ENCODE measurements at regions not wholly inside any gene's neighbourhood (a gene's known extent, or its start where the extent isn't known, plus 50 kb on each side); places are given as distances from the start of the nearest gene placed in this dataset.

DNA sequence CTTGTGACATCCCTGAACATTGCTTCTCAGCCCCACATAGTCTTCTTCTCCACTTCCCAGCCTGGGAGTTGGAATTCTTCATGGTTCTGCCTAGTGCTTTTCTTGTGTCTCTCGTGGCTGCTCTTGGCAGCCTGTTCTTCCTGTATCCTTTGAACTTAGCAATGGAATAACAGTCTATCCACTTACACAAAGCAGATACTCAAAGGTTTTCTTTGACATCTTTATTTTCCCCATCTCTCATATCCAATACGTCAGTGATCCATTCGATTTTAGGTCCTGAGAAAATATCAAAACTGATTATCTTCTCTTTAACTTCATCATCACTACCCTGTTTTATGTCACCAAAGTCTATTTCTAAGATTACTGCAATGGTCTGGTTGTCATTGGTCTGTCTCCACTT is 1091.2 kb upstream of the PIK3C3 start:
- DNase-seq, result no peak

DNA sequence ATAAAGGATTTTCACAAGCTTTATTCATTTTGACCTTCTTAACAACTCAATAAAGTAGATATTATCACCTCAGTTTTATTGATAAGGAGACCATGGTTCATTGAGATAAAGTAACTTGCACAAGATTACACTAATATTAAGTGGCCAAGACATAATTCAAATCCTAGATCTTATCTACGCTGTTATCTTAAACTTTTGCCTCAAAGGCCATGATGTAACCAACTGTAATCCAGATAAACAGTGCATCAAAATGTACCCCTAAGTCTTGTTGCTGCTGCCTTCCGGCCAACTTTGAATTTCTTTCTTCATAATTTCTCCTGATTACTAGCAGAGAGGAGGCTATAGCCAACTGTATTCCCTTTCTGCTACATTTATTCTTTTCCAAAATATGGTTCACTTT is 1094.8 kb upstream of the PIK3C3 start:
- DNase-seq, result no peak

DNA sequence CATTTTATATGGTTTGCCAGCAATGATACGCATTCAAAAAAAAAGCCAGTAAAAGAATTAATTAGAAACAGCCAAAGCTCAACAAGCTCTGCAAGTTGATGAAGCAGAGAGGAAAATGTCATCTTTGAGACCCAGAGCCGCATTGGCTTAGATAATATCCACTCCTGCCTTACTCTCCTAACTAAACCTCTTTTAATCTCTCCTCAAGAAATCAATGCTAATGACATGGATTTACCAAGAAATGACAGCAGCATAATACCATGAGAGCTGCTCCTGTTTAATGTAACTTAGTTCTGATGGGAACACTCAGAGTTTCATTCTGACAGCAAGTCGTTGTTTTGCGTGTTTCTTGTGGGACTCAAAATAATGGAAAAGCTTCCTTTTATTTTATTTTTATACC is 1099.4 kb upstream of the PIK3C3 start:
- DNase-seq, result no peak

DNA sequence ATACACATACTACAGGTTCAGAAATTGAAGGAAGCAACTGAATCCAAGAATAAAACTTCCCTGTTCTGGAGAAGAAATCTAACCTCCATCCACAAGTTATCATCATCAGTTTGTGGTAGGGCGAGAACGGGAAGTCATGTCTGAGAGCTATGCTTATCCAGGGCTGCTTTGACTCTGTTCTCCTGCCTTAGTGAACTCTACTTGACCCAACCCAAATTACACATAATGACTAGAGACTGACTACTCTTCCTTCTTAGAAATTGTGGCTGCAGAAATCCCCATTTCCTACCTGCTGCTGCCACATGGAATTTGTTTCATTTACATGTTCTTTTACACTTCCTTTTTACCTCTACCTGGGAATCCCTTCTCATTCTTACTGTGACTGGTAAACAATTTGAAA is 1102.6 kb upstream of the PIK3C3 start:
- no peak for DNase-seq

DNA sequence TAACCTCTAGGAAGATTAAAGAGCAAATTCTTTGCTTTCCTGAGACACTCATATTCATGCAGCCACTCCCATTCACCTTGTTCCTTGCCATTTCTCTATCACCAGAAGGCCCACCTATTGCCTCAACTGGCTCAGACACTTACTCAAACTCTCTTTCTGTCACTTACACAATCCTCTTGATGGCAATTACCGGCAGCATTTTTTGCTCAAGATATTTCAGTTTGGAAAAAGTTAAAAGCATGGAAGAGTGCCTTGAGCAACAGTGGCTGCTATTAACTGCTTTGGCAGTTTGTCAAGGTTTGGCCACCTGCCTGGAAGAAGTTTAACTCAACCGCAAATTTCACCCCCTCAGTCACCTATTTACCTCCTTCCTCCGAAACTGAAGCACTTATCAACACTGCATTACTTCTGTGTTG is 1104.0 kb upstream of the PIK3C3 start:
- DNase-seq, result no peak

DNA sequence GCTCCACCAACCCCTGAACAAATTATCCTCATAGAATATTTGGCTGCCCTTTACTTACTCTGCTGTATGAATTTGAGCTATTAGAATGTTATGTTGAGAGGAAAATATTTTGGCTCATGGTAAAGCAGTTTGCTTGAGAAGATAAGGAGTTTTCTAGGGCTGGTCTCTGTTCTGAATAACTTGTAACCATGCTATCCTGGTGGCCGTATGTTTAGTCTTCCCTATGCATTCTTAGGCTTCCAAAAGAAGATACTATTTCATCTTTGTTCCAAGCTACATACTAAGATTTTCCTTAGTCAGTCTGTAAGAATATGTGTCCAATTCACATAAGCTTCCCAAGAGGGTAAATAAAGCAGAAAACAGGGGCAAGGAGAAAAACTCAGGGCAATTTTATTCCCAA is 1105.1 kb upstream of the PIK3C3 start:
- no peak for DNase-seq

DNA sequence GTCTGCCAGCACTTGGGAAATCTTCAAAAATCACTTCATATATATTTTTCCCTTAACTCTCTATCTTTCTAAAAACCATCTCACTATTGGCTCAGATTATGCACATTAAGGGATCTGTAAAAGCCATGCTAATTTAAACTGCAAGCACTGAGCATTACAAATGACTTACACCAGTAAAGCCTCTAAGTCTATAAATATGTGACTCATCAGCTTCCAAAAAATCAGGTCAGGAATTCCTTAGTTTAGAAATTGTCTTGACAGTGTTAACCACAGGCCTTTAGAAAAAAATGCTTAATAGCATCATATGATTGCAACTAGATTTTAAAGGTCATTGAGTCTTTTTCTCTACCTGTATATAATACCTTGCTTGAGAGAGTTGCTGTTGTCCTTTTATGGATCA is 1113.6 kb upstream of the PIK3C3 start:
- no peak for DNase-seq

DNA sequence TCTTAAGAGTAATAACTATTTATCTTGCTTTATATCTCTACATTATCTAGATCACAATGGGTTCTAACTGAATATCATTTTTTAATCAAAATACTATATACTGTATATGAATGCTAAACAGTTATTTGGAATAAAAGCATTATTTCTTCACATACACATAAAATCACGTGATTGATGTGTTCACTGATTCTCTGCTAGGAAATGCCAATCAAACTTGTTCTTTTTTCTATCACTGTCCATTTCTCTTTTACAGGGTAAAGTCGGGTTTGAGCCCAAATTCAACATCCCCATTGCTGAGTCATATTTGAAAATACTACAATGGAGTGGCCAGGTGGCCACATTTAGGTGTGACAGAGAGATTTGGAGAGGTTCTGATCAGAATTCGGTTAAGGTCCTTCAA is 1114.0 kb upstream of the PIK3C3 start:
- no peak for DNase-seq

DNA sequence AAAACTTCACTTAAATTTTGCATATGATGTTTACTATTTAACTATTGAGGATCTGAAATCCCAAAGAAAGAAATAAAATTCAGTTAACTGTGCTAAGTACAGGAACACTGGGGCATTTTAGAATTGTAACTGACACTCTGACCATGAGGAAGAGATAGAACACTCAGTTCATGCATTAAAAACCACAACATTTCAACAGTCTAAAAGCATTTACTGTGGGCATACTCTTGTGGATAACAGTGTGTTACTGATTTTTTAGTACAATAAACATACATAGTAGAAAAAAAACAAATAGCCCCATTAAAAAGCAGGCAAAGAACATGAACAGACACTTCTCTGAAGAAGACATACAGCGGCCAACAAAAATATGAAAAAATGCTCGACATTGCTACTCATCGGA is 1122.7 kb upstream of the PIK3C3 start:
- no peak for DNase-seq

DNA sequence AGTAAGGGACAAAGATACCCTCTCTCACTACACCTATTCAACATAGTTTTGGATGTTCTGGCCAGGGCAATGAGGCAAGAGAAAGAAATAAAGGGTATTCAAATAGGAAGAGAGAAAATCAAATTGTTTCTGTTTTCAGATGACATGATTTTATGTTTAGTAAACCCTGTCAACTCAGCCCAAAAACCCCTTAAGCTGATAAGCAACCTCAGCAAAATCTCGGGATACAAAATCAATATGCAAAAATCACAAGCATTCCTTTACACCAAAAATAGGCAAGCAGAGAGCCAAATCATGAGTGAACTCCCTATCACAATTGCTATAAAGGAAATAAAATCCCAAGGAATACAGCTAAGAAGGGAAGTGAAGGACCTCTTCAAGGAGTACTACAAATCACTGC is 1130.7 kb upstream of the PIK3C3 start:
- no peak for DNase-seq

DNA sequence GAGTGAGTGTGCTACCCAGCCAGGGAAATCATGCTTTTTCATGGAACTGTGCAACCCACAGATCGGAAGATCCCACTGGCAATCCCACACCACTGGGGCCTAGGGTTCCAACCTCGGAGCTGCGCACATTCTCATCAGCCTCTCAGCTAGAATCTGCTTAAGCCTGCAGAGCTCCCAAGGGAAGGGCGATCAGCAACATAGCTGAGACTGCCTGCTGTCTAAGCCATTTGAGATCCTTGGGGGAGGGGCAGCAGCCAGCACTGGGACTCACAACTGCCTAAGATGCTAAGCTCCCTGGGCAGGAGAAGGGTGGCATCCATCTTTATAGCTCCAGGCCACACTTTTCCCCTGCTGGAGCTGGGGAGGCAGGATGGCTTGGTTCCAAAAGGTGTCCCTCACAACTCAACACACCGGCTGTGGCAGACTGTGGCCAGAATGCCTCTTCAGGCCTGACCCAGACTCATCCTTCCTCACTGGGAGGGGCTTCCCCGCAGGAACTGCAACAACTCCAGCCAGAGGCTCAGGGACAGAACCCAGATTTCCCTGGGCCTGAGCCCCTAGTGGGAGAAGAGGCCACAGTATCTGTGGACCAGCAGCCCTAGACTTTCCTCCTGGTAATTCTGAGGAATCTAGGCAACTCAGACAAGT is 1133.3 kb upstream of the PIK3C3 start:
- no peak for DNase-seq

DNA sequence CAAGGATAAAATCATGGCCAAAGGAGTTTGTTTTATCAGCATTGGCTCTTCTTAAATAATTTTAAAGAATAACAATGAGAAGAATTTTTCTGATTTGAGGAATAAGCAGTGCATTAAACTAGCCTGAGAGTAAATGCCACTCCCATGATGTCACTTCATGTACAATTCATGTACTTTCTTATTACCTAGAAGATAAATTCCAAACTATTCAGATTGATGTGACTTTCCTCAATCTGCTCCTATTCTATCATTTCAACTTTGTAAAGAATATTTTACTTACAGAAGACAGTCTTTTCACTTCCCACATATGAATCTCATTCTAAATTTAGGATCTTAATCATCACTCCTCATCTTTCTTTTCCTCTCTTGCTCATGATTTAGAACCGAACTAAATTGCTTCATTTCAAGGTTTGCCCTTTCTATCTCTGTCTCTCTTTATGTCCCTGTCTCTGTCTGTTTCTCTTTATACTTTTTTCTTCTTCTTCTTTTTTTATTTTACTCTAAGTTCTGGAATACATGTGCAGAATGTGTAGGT is 1142.0 kb upstream of the PIK3C3 start:
- DNase-seq, result no peak

DNA sequence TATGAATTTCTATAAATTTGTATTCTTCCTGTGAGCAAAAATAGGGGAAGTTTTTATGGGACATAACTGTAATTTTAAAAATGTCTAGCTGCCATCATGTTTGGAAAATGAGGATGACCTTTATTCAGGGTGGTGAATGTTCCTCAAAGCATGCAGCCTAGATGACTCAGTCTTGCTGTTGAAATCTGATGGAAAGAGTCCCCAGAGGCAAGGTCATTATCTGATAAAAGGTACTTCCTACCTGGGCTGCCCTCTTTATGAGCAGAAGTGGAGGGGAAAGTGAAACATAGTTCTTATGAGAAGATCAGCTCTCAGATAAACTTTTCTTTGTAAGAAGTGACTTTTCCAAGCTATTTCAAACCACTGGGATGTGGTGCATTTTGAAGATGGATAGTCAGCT is 1144.7 kb upstream of the PIK3C3 start:
- DNase-seq, result no peak

DNA sequence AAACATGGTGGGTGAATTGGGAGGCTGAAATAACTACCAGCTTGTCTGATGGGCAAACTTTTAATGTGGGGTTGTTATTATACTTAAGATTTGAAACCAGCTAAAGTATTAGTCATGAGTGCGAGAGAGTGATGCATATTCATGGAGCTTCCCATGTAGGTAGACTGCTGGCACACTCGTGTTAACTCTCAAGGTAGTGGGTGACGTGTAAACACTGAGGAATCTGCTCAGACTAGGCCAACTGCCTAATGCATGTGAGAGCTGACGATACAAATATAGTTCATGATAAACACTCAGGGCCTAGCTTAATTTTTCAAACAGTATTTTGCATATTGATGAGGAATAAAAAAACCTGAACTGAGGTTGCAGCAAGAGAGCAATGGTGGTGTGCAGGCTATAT is 1165.7 kb upstream of the PIK3C3 start:
- no peak for DNase-seq

DNA sequence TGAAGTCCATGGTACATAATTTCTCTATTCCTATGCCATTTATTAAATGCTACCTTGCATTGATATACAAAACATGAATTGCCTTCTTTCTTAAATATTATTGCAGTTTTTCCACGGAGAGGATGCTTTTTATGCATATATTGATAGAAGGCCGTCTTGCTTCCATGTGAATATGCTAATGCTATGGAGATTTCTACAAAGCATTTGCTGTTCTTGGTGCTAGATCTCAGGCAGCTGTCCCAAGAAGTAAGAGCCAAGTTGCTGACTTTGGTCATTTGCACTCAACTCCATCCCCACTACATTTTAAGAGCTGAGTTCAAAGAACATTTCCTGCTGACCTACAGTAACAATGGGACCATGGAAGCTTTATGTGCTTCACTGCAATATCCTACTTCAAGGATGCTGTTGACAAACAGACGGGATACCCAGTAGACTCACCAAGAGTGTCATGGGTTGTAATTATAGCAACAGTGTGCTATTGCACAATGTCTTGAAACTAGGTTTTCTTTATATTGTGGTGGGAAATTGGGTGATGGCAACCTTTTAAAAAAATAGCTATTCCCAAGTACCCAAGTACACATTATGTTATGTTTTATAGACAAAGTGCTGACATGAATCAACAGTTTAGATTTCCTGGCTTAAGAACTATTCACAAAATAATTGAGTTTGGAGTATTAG is 1172.4 kb upstream of the PIK3C3 start:
- DNase-seq, result no peak

DNA sequence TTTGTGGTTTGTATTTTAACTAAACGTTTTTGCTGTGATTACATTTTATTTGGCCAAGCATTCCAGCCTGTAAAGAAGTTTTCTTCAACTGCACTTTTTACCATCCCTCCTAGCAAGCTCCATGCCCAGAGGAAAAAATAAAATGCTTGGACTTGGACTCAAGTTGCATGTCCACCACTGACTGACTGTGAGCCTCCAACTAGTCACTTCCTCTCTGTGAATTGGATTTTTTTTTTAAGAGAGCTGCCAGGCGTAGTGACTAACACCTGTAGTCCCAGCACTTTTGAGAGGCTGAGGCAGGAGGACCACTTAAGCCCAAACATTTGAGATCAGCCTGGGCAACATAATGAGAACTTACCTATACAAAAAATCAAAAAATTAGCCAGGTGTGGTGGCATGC is 1185.2 kb upstream of the PIK3C3 start:
- no peak for DNase-seq

DNA sequence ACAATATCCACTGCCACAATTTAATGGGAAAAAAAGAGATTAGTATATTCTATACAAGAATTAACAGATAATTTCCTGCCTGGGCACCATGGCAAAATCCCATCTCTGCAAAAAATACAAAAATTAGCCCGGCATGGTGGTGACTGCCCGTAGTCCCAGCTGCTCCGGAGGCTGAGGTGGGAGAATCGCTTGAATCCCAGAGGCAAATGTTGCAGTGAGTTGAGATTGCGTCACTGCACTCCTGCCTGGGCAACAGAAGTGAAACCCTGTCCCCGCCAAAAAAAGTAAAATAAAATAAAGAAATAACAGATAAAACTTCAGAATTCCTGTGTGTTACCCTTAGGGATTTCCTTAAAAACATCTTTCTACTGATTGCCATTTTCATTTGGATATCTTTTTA is 1194.8 kb upstream of the PIK3C3 start:
- no peak for DNase-seq

DNA sequence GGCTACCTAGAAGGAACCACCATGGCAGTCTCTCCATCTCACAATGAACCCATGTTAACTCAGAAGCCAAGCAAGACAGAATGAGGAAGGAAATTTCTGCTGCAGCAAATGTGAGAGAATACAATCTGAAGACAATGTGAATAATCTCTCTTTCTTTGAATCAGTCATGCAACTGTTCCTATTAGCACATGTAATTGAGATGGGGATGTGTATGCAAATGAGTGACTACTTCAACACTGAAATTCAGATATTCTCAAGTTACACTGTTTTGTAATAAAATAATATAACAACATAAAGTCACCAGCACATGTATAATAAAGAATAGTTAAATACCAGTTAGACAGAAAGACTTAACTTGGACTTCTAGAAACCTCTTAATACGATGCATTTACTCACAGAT is 1200.6 kb upstream of the PIK3C3 start:
- no peak for DNase-seq

DNA sequence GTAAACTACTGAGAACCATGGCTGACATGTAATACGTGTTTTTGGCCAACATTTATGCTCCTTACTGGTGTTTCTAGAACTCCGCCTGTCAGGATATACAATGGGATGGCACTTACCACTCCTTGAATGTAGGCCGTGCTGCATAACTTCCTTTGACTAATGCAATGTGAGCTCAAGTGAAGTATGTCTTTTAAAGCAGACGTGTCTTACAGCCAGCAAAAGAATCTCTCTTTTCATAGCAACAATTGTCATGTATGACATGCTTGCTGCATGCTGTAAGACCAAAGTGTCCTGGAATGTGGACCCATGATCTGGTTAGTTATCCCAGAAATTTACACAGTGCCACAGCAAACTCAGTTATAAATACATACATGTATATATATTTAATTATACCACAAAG is 1202.7 kb upstream of the PIK3C3 start:
- DNase-seq, result no peak

DNA sequence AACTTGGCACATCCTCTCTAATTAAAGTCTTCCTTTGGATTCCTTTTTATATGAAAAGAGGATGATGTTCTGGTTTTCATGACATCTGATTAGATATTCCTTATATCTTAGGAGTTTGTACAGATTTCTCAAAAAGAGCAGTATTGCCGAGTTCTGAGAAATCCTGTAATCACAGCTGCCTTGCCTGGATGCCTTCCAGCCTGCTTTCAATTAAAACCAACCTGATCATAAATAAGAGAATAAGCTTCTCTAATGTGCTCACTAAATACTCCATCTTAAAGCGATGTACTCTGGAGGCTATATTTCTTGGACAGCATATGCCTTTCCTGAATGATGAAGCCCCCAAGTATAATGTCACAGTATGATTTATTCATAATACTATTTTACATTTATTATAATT is 1203.8 kb upstream of the PIK3C3 start:
- DNase-seq, result no peak

DNA sequence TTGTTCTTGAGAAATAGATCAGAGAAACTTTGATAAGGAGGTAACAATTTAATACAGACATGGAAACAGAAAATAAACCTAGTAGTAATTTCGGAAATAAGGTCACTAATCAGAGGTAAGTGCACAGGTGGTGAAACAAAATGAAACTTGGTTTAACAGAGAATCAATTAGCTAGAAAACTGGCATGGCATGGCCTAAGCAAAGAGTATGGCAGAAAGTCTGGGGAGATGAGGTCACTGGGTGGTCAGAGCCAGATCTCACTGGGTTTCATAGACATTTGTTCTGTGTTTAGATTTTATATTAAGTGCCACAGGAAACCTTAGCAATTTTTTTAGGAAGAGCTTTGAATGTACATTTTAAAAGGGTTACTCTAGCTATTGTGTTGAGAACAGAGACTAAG is 1216.0 kb upstream of the PIK3C3 start:
- DNase-seq, result no peak

DNA sequence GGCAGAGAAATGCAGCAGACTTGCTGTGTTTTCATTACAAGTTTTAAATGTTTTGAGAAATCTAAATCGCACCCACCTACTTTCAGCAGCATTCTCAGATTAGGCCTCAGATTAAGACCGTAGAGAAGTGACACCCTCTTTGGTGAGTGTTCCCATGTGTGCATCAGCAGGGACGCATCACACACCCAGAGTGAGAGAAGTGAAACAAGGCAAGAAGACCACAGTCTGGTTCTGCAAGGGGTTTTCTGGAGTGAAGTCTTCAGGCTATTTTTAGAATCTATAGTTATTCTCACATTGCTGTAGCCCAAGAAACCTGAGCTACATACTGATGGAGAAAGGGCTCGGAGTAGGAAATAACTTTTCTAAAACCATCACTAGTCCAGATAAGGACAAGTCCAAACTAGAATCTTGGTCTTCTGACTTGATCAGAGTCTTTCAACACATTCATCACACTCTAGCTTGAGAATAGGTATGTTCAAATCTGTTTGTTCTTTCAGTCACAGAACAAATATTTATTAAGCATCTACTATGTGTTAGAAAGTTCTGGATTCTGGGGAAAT is 1216.6 kb upstream of the PIK3C3 start:
- DNase-seq, result no peak

DNA sequence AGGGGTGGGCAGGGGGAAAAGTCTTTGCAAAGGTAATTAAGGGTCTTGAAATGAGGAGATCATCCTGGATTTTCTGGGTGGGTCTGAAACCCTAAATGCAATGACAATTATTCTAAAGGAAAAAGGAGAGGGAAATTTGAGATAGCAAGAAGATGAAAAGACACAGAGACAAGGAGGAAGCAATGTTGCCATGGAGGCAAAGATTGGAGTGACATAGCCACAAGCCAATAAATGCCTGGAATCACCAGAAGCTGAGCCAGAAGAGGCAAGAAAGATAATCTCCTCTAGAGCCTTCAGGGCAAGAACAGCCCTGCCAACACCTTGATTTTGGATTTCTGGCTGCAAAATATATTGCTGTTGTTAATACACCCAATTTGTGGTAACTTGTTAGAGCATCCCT is 1246.3 kb upstream of the PIK3C3 start:
- DNase-seq, result no peak

DNA sequence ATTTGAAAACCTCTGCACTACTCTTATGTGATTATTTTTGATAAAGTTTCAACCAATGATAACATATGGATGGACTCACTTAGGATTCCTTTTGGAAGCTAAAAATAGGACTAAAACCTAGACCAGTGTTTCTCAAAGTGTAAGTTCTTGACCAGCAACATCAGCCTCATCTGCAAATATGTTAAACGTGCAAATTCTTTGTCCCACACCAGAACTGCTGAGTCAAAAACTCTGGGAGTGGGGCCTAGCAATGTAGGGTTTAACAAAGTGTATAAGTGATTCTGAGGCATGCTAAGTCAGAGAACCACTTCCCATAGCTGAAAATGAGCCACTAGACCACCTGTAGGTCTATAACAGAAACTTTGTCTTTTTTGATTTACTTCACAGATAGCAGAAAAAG is 1247.2 kb upstream of the PIK3C3 start:
- DNase-seq, result no peak

DNA sequence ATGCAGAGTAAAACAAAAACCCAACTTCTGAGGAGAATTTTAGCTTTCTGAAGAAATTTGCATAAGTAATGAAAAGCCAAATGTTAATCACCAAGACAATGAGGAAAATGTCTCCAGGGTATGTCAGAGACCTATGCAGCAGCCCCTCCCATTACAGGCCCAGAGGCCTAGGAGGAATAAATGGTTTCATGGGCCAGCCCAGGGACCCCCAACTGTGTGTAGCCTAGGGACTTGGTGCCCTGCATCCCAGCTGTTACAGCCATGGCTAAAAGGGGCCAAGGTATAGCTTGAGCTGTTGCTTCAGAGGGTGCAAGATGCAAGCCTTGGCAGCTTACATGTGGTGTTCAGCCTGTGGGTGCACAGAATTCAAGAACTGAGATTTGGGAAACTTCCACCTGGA is 1256.9 kb upstream of the PIK3C3 start:
- DNase-seq, result no peak

Data from inflammatory macrophage treated with lipopolysaccharide for 1 hour (primary cell).